ENCODE measurements at regions not wholly inside any gene's neighbourhood (a gene's known extent, or its start where the extent isn't known, plus 50 kb on each side); places are given as distances from the start of the nearest gene placed in this dataset.

GRCh38 chrX:84717343-84717742 lies 215.1 kb upstream of the HDX start:
- BruUV-seq (replicated peaks), result no TSS peak
- FAIRE-seq, result no peak
- Histone ChIP-seq H3K27ac (ENCODE audit: insufficient read depth, low read depth, low read length) (no peak overlapping the region), H3K9me1 (replicated peaks; ENCODE audit: control insufficient read depth, extremely low read depth, insufficient read depth, low read length) (no peaks in the 10 kb centered on the region), H3K9me3 (replicated peaks; ENCODE audit: control insufficient read depth, insufficient read depth, low read length) (no peaks in the 10 kb centered on the region), H2AFZ (ENCODE audit: low read depth, low read length) (no peak overlapping the region), H3K27me3 (ENCODE audit: control insufficient read depth in 2 of 2, insufficient read depth in 2 of 2, low read length in 2 of 2) (no peaks in the 10 kb centered on the region), H3K79me2 (ENCODE audit: control insufficient read depth, insufficient read depth, low read length) (no peaks in the 10 kb centered on the region), H3K4me1 (ENCODE audit: control insufficient read depth, extremely low read depth, insufficient read depth, low read length) (no peaks in the 10 kb centered on the region), H3K9ac (replicated peaks; ENCODE audit: extremely low read depth, insufficient read depth, low read length) (no peak overlapping the region), H3K4me3 (replicated peaks in 1 of 3; ENCODE audit: insufficient read depth in 1 of 3, low read depth in 1 of 3, low read length in 3 of 3) (no peak overlapping the region), H3K4me2 (ENCODE audit: insufficient read depth, low read length) (no peak overlapping the region), H4K20me1 (replicated peaks; ENCODE audit: control insufficient read depth, extremely low read depth, insufficient read depth, low read length) (no peaks in the 10 kb centered on the region), H3K36me3 (ENCODE audit: control insufficient read depth in 2 of 2, extremely low read depth in 1 of 2, insufficient read depth in 2 of 2, low read length in 2 of 2) (no peaks in the 10 kb centered on the region)
- CTCF ChIA-PET, result no interaction called here
- no peak for DNase-seq (ENCODE audit: low read depth, low spot score)
- POLR2A ChIA-PET, result no interaction called here
- dilution Hi-C loops (cut with MboI; ENCODE audit: extremely low pct_ligation_motif_present, low sequenced_read_pairs), result no loop called here
- no peak for TF ChIP-seq JUN (IDR thresholded peaks at IDR 0.05; ENCODE audit: borderline replicate concordance, insufficient read depth, insufficient read length, low read depth)
- no peak for TF ChIP-seq MYC (IDR thresholded peaks at IDR 0.05; ENCODE audit: low read depth, low read length)
- TF ChIP-seq FOS (IDR thresholded peaks at IDR 0.05; ENCODE audit: borderline replicate concordance, insufficient read depth, low read length), result no peak
- no peak for TF ChIP-seq MAX (IDR thresholded peaks at IDR 0.05; ENCODE audit: insufficient read depth, insufficient read length)
- no peak for TF ChIP-seq POLR2AphosphoS5 (IDR thresholded peaks at IDR 0.05; ENCODE audit: insufficient read depth, low read depth, low read length)
- no peak for TF ChIP-seq CTCF (IDR thresholded peaks at IDR 0.05; ENCODE audit: extremely low read depth in 1 of 2, insufficient read depth in 1 of 2, low read depth in 1 of 2, low read length in 2 of 2)
- no peak for TF ChIP-seq GATA2 (IDR thresholded peaks at IDR 0.05; ENCODE audit: insufficient read depth, insufficient read length, low read depth, low read length)
- TF ChIP-seq EZH2 (IDR thresholded peaks at IDR 0.05; ENCODE audit: borderline replicate concordance, low read depth, low read length, severe bottlenecking), result no peak
- no peak for TF ChIP-seq POLR2A (IDR thresholded peaks at IDR 0.05; ENCODE audit: low read depth, low read length)
- intact Hi-C loops (cut with micrococcal nuclease), result no loop called here

Data from endothelial cell of umbilical vein (primary cell).